ENCODE measurements at regions not wholly inside any gene's neighbourhood (a gene's known extent, or its start where the extent isn't known, plus 50 kb on each side); places are given as distances from the start of the nearest gene placed in this dataset.

GRCh38 chr4:14879683-14880082 lies 122.6 kb upstream of the CPEB2 start:
- TF ChIP-seq, protein P1, sequence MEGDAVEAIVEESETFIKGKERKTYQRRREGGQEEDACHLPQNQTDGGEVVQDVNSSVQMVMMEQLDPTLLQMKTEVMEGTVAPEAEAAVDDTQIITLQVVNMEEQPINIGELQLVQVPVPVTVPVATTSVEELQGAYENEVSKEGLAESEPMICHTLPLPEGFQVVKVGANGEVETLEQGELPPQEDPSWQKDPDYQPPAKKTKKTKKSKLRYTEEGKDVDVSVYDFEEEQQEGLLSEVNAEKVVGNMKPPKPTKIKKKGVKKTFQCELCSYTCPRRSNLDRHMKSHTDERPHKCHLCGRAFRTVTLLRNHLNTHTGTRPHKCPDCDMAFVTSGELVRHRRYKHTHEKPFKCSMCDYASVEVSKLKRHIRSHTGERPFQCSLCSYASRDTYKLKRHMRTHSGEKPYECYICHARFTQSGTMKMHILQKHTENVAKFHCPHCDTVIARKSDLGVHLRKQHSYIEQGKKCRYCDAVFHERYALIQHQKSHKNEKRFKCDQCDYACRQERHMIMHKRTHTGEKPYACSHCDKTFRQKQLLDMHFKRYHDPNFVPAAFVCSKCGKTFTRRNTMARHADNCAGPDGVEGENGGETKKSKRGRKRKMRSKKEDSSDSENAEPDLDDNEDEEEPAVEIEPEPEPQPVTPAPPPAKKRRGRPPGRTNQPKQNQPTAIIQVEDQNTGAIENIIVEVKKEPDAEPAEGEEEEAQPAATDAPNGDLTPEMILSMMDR (IDR thresholded peaks at IDR 0.05; ENCODE audit: extremely low read depth, missing control alignments), result no peak
- no peak for DNase-seq (ENCODE audit: low spot score)

GRCh38 chr4:14880805-14881204 lies 121.5 kb upstream of the CPEB2 start:
- DNase-seq (ENCODE audit: low spot score), result no peak
- TF ChIP-seq, protein P1 (IDR thresholded peaks at IDR 0.05; ENCODE audit: extremely low read depth, missing control alignments), result no peak

DNA sequence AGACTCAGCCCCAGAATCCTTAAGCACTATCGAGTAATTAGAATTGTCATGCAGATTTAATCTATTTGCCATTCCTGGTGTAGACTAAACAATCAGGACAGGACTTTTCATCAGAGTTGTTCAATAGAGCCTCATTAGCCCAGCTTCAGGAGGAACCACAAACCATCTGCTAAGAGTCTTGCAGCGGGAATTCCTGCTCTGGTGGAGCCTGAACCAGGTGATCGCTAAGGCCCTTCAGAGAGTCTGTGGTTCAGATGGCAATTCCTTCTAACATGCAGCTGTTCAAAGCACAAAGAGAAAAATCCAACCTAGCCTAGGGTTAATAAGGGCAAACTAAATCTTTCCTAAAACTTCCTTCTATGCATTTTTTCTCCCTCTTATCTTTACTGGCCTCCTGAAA lies 119.1 kb upstream of the CPEB2 start:
- TF ChIP-seq, protein P1 (IDR thresholded peaks at IDR 0.05; ENCODE audit: extremely low read depth, missing control alignments), result no peak
- no peak for DNase-seq (ENCODE audit: low spot score)

DNA sequence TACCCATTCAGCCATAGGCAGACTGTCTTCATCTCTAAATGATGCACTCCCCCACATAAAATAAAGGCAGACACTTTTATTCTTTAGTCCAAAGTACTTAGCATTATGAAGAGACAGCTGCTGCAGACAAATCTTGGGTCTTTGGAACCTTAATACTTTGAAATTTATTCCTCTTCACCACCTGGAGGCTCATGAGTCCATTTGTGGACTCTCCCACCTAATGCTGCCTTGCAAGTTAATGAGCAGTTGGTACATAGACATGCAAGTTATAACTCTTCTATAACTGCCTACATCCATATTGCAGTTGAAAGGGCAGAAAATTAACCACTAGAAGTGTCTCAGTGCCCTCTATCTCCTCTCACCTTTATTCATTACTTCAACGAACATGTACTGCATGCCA lies 118.6 kb upstream of the CPEB2 start:
- TF ChIP-seq, protein P1 (IDR thresholded peaks at IDR 0.05; ENCODE audit: extremely low read depth, missing control alignments), result no peak
- no peak for DNase-seq (ENCODE audit: low spot score)

DNA sequence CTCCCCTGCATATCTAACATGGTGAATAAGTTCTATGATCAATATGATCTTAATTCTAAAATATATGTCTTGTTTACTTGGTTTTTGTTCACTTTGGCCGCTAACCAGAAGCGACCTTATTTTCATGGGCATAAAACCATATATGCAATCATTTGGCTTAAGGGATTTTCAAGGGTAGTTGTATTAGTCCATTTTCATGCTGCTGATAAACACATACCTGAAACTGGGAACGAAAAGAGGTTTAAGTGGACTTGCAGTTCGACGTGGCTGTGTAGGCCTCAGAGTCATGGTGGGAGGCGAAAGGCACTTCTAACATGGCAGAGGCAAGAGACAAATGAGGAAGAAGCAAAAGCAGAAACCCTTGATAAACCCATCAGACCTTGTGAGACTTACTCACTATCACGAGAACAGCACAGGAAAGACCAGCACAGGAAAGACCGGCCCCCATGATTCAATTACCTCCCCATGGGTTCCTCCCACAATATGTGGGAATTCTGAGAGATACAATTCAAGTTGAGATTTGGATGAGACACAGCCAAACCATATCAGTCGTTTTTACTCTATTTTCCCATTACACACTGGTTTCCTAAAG lies 114.3 kb upstream of the CPEB2 start:
- no peak for DNase-seq (ENCODE audit: low spot score)
- TF ChIP-seq, protein P1 (IDR thresholded peaks at IDR 0.05; ENCODE audit: extremely low read depth, missing control alignments), result no peak

DNA sequence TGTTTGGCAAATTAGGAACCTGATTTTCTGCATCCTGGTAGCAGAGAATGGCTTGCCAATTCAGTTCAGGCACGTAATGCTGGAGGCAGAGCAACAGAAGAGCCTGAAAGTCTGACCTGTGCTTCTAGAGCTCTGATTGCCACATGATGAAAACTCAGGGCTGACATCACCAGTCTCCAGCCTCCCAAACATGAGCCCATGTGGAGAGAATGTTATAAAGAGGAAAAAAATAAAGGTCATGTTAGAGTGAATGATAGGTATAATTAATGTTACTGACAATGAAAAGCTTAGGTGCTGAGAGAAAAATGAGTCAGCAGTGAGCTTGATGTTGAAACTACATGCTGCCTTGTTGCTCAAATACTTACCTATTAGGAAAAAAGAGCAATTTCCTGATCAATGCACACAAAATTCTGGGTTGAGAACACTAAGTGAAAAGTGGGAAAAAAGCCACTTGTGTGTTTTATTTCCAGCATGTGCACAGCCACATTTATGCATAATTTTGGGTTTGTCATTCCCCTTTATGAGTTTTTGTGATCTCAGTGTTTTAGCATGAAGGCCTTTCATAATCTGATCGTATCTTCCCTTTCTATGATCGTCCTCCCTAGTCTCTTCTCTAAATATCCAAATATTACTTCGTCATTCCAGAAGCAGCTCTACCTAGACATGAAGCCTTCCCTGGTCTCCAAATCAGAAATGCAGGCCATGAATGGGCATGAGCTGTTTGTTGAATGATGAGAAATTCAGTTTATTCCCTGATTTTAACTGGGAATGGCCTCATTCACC lies 113.3 kb upstream of the CPEB2 start:
- TF ChIP-seq, protein P1 (IDR thresholded peaks at IDR 0.05; ENCODE audit: extremely low read depth, missing control alignments), result no peak
- DNase-seq (ENCODE audit: low spot score), result no peak

GRCh38 chr4:14892563-14892962 lies 109.7 kb upstream of the CPEB2 start:
- TF ChIP-seq, protein P1 (IDR thresholded peaks at IDR 0.05; ENCODE audit: extremely low read depth, missing control alignments), result no peak
- no peak for DNase-seq (ENCODE audit: low spot score)

All from GM20000 (cell line).